ACHN (cell line): ENCODE measurements at regions not wholly inside any gene's neighbourhood (a gene's known extent, or its start where the extent isn't known, plus 50 kb on each side); places are given as distances from the start of the nearest gene placed in this dataset.

Source experiments
- DNase-seq: peaks from one replicate; pipeline ENCODE4 v3.0.0-alpha.2; 2015
- in situ Hi-C: cut with HindIII; loops from 2 replicates; pipeline ENCODE4 v1.10.0; 2017; ENCODE audit warnings: low sequenced_read_pairs, low pct_ligation_motif_present, low pct_unique_long_range_greater_than_20kb

DNA sequence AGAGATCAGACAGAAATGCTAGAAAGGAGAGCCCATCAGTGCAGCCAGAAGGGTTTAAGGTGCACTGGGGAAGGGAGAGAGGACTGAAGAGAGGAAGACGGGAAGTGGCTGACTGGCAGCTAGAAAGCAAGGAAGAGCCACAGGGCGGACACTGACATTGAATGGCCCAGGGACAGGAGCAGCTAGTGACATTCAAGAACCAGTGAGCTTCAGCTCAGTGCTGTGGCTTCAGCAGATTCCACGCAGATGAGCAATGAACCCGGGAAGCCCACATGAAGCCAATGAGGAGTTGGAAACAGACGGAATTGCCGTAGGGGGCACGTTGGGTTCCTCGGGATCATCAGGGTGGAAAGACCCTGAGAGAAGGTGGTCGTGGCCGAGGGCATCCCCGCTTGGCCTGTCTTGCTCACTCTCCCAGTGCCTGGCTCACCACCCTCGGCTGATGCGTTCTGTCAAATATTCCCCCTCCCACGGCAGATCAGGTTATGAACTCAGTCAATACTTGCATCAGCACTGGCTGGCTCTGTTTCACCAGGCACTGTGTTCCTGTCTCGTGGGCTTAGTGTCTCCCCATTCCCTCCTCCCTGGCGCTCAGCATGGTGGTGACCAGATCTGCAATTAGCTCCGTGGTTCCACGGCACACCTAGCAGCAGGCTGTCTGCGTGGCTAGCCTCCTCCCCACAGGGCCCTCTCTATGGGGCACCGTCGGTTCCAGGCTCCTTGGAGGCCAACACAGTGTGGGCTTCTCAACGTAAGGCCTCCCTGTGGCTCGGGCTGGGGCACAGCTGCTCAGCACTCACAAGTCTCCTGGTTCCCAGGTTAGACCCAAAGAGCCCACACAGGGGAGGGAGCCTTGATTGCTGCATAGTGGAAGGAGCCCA is 145.5 kb downstream of the TRIM29 start:
- in situ Hi-C loops = no loop called here

DNA sequence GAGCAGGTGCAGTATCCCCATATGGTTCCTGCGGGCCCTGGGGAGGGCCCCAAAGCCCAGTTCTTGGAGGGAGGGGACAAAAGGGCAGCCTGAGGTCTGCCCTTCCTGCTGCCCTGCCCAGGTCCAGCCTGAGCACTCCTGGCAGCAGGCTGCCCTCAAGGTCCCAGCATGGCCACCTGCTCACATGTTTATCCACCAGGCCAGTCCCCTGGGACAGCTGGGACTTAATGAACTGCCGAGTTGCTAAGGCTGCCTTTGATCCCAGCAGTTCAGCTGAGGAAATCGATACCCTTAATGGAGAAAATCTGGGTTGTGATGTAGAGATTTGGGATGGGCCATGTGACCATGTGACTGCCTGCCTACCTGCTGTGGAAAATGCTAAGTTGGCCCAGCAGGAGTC is 146.2 kb downstream of the TRIM29 start:
- DNase-seq = no peak
- in situ Hi-C loops = no loop called here

More for the DNA sequence above, 145.5 kb downstream of the TRIM29 start:
- no peak for DNase-seq

DNA sequence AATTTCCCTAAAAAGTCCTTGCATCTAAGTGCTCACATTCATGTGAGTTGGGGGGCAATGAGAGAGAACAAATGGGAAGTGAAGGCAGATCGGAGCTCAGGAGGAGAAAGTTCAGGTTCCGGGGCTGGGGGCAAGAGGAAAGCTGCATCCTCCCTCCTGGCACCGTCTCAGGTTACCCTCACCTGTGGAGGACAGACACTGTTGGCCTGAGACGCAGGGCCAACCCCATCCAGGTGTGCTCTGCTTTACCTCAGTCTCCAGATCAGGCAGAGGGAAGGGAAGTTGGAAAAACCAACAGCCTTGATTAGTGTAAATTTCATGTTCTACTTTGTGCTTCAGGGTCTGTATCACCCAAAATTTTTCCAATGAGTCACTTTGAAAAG is 146.9 kb downstream of the TRIM29 start:
- no peak for DNase-seq
- in situ Hi-C loops = no loop called here

DNA sequence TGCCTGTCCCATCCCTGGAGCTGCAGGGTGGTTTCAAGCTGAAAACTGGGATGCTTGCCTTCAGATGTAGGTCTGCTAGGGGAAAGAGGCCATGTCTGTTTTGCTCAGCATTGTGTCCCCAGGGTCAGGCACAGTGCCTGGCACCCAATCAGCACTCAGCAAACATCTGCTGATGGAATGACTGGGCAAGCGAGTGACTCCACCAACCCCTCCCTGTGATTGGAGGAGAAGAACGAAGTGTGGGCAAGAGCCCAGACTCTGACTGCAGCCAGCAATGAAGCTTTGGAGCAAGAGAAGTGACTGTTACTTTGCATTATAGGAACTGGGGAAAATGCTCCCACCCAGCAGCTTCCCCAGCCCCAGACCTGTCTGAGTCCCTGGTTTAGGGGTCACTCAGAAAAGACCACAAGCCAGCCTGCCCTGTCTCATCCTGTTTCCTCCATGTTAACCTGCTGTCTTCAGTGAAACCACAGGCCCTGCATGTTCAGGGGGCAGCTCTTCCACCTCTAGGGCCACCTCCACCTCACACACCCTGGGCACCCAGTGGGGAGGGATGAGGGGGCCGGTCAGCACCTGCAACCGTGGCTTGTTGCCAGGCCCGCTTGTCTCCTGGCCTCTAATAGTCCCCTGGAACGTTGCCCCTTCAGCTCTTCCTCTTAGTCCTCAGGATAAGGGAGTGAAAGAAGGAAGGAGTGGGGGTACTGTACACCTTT is 147.4 kb downstream of the TRIM29 start:
- no peak for DNase-seq
- in situ Hi-C loops = no loop called here

DNA sequence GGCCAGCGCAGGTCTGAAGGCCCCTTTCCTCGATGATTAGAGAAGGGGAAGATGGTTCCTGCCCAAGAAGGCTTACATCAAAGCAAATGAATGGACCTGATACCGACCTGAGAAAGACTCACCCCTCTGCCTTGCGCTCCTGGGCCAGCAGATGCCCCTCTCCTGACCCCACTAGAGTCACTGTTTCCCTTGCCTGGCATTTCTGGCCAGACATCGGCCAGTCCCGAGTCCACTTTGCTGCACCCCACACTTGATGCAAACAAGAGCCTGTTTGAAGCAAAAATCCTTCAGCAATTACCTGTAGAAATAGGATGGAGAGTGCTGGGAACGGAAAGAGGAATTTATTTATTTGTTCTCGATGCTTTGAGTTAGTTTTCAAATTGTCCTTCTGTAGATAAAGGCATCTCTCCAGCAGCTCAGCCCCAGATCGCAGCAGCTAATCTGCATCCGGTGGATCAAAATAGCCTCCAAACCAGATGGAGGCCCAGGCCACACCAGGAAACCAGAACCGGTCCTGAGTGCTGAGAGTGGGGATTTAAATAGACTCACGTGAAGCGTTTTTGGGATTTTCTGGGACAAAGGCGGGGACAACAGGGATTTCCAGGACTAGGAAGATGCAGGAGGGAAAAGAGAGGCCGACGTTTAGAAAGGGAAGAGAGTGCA is 148.6 kb downstream of the TRIM29 start:
- in situ Hi-C loops = no loop called here
- no peak for DNase-seq

DNA sequence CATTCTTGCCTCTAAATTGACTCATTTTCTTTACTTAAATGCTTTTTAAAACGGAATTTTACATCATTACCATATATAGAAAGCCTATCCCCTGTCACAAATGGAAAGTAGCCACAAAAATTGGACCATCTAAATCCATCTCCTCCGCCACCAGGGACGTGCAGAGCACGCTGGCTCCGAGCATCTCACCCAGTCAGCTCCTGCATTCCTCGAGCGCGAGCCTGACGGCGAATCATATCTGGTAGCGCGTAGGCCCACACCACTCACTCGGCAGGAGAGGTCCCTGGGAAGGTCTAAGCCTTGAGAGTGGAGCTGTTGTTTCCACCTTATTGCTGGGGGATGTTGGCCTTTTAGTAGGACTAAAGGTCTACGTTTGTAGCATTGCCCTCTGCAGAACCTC is 152.4 kb downstream of the TRIM29 start:
- in situ Hi-C loops = no loop called here
- no peak for DNase-seq

DNA sequence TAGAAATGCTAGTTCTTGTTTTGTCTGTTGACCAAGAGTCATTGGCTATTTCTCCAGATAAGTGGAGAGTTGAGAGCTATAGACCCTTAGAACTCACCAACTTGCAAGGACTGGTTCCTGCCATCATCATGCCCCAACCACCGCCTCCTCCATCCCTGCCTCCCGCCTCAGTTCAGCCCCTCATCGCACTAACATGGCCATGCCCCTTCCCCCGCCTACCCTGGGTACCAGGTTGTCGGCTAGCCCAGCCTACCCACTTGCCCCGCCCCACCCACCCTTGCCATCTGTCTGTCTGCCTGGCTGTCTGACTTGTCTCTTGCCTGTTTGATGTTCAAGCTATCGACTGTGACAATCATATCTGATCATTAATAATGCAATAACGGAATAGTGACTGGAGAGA is 154.1 kb downstream of the TRIM29 start:
- in situ Hi-C loops = no loop called here
- DNase-seq = no peak

DNA sequence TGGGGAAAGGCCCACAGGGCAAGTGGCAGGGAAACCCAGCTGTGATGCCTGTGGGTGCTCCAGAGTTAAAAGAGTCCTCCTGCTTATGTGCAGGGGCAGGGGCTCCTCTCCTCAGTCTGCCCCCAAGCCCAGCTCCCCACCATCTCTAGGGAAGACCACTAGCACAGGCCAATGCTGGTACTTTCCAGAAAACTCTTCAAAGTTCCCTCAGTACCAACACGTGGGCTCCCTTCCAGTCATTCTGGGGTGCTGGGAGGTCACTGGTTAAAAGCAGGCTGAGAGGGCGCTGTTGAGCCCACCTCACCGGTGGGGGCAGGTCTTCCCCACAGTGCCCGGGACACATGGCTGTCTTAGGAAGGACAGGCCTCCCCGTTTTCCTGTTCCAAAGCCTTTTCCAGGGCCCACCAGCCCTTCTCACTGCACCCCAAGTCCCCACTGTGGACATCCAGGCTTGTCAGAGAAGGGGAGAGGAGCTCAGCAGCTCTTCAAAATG is 154.6 kb downstream of the TRIM29 start:
- in situ Hi-C loops = no loop called here
- no peak for DNase-seq

DNA sequence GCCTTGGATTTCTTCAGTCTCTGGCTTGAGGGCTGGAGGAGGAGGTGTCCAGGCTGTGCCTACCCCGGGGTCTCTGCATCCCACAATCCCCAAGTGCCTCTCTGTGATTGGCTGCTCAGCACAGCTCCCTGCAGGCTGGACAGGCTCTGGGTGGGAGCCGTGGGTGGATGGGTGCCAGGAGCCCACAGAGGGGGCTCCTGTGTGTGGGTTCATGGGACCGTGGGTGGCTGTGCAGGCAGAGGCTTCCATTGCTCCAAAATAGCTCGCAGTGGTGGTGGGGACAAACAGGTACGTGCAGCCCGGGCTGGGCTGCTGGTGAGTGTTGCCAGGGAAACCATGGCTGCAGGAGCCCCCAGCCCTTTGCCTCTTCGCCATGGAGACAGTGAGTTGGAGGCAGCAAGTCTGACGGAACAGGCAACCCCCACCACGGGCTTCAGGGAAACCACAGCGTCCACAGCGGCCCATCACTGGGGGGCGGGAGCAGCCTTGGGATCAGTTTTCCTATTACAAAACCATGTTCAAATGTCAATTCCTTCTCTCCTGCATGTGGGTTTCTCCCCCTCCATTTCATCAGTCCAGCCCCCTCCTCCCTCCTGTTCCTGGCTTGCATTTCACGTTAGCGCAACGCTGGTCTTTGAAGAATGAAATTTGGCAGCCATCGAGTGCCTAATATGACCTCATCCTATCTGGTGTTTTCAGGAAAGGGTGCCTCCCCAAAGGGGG is 155.2 kb downstream of the TRIM29 start:
- DNase-seq = no peak
- in situ Hi-C loops = no loop called here

DNA sequence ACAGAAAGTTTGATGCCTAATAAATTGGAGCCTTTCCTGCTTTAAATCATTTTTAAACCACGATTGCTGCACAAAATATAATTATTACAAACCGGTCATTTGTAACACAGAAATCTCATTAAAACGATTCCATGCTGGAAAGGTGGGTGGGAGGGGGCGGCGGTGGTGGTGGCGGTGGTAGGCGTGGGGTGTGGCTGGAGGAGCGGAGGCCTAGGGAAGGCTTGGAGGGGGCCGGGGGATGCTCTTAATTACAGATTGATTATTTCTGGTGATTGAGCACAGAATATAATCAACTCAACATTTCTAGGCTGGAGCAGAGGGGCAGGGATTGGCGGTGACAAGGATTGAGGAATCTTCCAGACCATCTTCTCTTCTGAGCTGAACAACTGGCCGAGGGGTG is 157.5 kb downstream of the TRIM29 start:
- no peak for DNase-seq
- in situ Hi-C loops = no loop called here

DNA sequence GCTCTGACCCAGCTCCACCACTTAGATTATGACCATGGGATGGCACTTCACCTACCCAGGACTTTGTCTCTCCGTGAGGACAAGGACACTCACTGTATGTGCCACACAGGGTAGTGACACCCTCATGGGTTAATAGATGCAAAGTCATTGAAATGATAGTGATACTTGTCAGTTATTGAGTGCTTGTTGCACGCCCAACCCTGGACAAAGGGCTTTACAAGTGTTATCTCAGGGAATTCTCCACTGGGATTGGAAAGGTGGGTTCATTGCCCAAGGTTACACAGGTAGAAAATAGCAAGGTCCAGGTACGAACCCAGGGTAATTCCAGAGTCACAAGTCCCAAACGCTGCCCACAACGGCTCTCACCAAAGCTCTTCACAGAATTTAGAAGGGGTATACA is 158.2 kb downstream of the TRIM29 start:
- DNase-seq = no peak
- in situ Hi-C loops = no loop called here

DNA sequence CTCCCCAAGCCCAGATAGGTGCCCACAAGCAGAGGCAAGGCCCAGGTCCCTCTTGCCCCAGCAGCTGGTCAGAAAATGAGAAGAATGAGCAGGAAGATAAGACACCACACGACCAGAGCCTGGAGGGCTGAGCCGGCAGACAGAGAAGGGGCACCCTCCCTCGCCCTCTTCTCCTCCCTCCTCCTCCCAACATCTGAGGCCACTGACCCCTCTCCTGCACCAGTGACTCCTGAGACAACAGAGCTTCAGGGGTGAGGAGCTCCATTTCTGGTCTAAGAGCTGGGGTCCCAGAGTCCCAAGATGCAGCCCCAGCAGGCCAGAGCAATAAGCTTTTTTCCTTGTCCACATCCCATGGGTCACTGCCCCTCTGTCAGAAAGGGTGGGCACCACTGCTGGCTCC is 159.2 kb downstream of the TRIM29 start:
- in situ Hi-C loops = no loop called here
- no peak for DNase-seq

DNA sequence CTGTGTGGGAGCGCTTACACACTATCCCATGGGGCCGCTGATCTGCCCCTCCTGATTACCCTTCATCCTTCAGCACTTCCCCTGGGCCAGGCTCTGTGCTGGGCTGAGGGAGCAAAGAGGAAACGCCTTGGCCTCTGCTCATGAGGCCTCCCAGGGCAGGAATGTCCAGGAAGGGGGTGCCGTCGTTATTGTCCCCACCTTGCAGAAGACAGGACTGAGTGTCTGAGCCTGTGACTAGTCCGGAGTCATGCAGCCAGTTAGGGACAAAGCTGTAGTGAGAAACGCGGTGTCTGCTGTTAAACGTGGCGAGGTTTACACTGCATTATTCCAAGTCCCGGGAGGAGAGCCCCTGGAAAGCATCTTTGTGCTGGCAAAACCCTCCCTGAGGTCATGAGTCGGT is 160.0 kb downstream of the TRIM29 start:
- in situ Hi-C loops = no loop called here
- no peak for DNase-seq

DNA sequence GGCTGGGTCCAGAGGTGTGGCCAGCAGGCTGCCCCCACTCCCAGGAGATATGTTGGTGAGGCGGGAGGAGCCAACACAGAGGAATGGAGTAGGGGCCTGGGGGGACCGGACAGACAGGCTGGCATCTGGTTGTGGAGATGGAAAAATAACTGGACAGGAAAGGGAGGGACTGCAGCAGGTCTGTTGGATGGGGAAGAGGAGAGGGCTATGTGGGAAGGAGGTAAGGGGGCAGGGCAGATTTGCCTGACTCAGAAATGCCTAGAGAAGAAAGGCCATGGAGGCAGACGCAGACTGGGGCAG is 160.4 kb downstream of the TRIM29 start:
- DNase-seq = no peak
- in situ Hi-C loops = no loop called here

DNA sequence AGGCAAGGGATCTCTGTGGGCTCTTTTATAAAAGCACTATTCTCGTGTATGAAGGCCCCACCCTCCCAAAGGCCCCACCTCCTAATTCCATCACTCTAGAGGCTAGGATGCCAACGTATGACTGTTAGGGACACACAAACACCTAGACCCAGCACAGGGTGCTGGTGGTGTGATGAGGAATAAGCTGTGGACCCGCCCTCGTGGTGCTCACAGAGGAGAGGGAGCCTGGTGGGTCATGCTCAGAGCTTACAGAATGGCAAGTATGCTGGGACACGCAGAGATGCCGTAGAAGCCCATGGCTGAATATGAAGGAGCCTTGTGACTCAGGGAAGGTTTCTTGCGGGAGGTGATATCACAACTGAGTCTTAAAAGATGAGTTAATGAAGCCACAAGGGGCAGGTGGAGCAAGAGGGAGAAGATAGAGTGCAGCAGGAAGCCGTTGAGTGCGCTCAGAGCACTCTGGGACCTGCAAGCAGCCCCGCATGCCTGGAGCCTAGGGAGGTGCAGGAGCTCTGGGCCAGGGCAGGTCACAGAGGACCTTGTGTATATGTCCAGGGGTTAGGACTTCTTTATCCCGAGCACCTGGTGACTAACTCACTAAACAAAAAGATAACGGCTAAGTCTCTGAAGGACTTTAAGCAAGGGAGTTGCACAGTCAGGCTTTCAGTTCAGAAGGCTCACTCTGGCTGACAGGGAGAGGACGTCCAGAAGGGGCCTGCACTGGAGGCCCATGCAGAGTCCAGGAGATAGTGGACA is 160.9 kb downstream of the TRIM29 start:
- in situ Hi-C loops = no loop called here
- DNase-seq = no peak

DNA sequence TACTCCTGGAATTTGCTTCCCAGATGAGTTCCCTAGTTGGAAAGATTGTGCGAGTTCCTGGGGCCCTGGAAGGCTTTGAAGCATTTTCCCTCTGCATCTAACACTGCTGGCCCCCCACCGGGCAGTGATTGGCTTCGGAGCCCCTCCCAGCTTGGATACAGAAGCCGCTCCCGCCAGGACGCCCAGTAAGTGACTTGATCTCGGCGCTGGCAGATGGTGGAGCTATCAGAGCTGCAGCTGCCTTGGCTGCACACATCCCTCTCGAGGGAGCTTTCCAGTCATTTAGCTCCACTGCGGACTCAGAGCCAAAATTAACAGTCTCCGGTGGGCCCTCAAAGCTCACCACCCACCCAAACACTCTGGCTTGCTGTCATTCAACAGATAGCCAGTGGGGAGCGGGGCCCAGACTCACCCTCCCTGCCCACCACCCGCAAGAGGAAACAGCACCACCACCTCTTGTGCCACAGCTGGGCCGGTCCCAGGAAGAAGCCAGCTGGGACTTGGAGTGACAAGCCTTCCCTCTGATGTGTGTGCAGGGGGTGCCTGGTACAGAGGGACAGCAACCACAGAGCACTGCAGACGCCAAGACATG is 162.3 kb downstream of the TRIM29 start:
- DNase-seq = no peak
- in situ Hi-C loops = no loop called here

DNA sequence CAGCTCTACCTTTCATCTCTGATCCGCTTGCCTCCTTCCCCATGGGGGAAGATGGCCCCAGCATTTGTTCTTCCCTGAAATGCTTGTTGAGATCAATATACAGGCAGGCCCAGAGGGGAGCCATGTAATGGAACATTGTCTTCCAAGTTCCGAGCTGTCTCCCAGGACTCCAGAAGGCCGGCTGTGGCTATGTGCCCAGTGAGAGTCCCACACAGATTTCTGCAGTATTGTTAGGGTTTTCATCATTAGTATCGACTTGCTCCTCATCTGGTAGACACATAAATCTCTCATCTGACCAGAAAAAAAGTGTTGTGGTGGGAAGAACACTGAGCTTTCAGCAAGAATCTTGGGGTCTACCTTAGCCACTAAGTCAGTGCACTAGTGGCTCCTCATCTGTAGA is 163.4 kb downstream of the TRIM29 start:
- in situ Hi-C loops = no loop called here
- no peak for DNase-seq

DNA sequence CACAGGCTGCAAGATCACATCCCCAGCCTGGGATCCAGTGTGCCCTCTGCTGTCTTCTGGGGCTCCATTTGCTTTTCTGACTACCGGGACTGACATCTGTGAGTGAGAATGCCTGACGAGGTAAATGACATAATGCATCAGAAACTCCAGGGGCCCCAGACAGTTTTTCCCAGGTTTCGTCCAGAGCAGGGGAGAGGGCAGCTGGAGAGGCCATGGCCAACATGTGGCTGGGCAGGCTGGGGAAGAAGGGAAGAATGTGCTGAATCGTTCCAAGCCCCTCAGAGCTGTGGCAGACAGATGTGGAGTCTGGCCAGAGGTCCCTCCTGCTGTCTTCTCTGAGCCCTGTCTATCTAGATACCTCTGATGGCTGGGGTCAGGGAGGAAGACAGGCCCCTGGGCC is 163.9 kb downstream of the TRIM29 start:
- no peak for DNase-seq
- in situ Hi-C loops = no loop called here
